ENCODE measurements at regions not wholly inside any gene's neighbourhood (a gene's known extent, or its start where the extent isn't known, plus 50 kb on each side); places are given as distances from the start of the nearest gene placed in this dataset.

- H3K27ac Mint-ChIP-seq = no peak overlapping the region
- Histone ChIP-seq H2AK5ac (ENCODE audit: insufficient read length, low read length) (no peak overlapping the region), H3K23ac (ENCODE audit: insufficient read length, low read depth, low read length) (no peak overlapping the region), H3K9me3 (ENCODE audit: control insufficient read depth, low read depth, low read length) (no peaks in the 10 kb centered on the region), H3K27me3 (ENCODE audit: insufficient read depth, low read length) (no peaks in the 10 kb centered on the region), H4K20me1 (ENCODE audit: control insufficient read depth, insufficient read depth, insufficient read length) (no peaks in the 10 kb centered on the region), H4K91ac (ENCODE audit: insufficient read length, low read depth, low read length) (no peak overlapping the region), H3K4me2 (ENCODE audit: insufficient read depth, insufficient read length, low read length) (no peak overlapping the region), H3K79me1 (ENCODE audit: insufficient read depth, low read depth, low read length, poor library complexity, severe bottlenecking) (no peaks in the 10 kb centered on the region), H3K9ac (ENCODE audit: extremely low read depth, insufficient read length, low read length) (no peak overlapping the region), H3T11ph (ENCODE audit: low read length) (no peak overlapping the region), H2BK20ac (ENCODE audit: low read depth, low read length, poor library complexity, severe bottlenecking) (no peak overlapping the region), H2AFZ (ENCODE audit: low read length) (no peak overlapping the region), H3K18ac (ENCODE audit: insufficient read length, low read depth, low read length) (no peak overlapping the region), H2BK12ac (ENCODE audit: insufficient read length, low read depth, low read length) (no peak overlapping the region), H3K14ac (ENCODE audit: insufficient read depth, low read length) (no peak overlapping the region), H2BK120ac (ENCODE audit: low read depth, low read length, poor library complexity, severe bottlenecking) (no peak overlapping the region), H3K4me1 (ENCODE audit: insufficient read depth, low read length) (no peaks in the 10 kb centered on the region), H3K23me2 (ENCODE audit: insufficient read length, low read depth, low read length, poor library complexity, severe bottlenecking) (no peaks in the 10 kb centered on the region), H3K4ac (ENCODE audit: low read depth, low read length) (no peak overlapping the region), H3K79me2 (ENCODE audit: insufficient read depth, low read length) (no peaks in the 10 kb centered on the region), H3K56ac (ENCODE audit: insufficient read length, low read depth, low read length) (no peak overlapping the region), H2BK5ac (ENCODE audit: insufficient read length, low read length) (no peak overlapping the region), H4K8ac (replicated peaks; ENCODE audit: insufficient read length, low read depth, low read length) (no peak overlapping the region), H2BK15ac (ENCODE audit: low read depth, low read length) (no peak overlapping the region), H3K27ac (ENCODE audit: insufficient read length, low read depth, low read length) (no peak overlapping the region), H4K5ac (ENCODE audit: insufficient read length, low read depth, low read length) (no peak overlapping the region)
- no peak for DNase-seq
- 0 out of 5 replicates have a peak, but pooled peaks cover 0 to 2% of the 10 kb centered on the region in 2 experiments for H3K9me3 Mint-ChIP-seq
- no peak overlapping the region for H3K4me3 Mint-ChIP-seq
- no peaks in the 10 kb centered on the region for H3K4me1 Mint-ChIP-seq
- 0 out of 7 replicates have a peak, but pooled peaks cover 0 to 4% (median 0%) of the 10 kb centered on the region in 3 experiments for H3K36me3 Mint-ChIP-seq (ENCODE audit: insufficient read depth in 1 of 3, low read depth in 3 of 3)
- no peaks in the 10 kb centered on the region for H3K27me3 Mint-ChIP-seq (ENCODE audit: low read depth)
- TF ChIP-seq CTCF (conservative IDR thresholded peaks at IDR 0.05) = no peak
- no CpG with 5 or more reads among the region's 4 CpGs for WGBS (ENCODE audit: extremely low coverage, insufficient read length, low lambda C conversion rate)
These were observed 1250.6 kb downstream of the EFNA5 start for GRCh38 chr5:106420102-106420501.
